ENCODE measurements at regions not wholly inside any gene's neighbourhood (a gene's known extent, or its start where the extent isn't known, plus 50 kb on each side); places are given as distances from the start of the nearest gene placed in this dataset.

DNA sequence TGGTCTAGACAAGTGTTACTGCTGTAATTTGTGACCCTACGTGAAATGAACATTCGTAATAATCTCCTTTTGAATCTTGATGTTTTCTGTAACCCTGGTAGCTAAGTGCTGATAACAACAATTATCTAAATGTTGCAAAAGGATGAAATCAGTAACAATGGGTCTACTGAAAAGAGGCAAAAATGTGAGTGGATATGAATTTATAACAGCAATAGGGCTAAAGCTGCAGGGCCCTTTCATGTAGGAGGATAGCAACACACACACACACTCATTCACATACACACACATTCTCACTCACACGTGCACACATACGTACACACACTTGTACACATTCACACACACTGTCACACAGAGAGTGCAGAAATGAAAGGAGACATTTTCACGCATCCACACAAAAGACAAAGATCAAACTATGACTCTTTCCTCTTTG lies 200.8 kb upstream of the NEBL start:
- H3K27ac ChIP-seq (ENCODE audit: low read depth, low read length), result no peak overlapping the region
- peaks cover 13% of the 10 kb centered on the region for H3K4me1 ChIP-seq (ENCODE audit: insufficient read depth, low read length)
- no peak overlapping the region for H3K4me3 ChIP-seq (ENCODE audit: low read length)
- no peaks in the 10 kb centered on the region for H3K36me3 ChIP-seq (ENCODE audit: insufficient read depth, low read length)
- WGBS, result 96% methylated on average over 5 of the region's 5 CpGs
- no peaks in the 10 kb centered on the region for H3K9me3 ChIP-seq (ENCODE audit: insufficient read depth, low read depth, low read length)
- no peak overlapping the region for H3K9ac ChIP-seq (ENCODE audit: low read depth, low read length)
- H3K27me3 ChIP-seq (ENCODE audit: insufficient read depth, low read length), result no peaks in the 10 kb centered on the region

DNA sequence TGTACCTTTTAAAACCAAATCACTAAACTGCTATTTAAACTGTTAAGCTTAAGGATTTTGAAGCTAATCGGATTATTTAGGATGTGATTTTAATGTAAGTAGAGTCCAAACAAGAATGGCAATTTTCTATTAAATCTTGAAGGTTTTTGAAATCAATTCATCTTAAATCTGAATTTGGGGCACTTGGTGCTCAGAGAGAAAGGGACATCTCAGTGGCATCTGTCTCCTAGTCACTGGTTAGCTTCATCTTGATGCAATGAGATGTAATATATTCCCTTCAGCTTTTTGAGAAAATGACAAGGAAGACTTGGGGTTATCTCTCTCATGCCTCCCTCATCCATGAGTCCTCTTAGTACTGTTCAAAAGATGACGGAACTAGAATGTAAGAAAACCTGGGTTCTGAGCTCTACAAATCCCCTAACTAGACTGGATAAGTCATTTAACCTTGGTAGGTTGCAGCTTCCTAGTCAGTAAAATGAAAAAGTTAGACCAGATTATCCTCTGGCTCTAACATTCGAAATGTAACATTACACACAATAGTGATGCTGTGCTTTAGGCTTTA lies 198.5 kb upstream of the NEBL start:
- no peaks in the 10 kb centered on the region for H3K36me3 ChIP-seq (ENCODE audit: insufficient read depth, low read length)
- peaks cover 13% of the 10 kb centered on the region for H3K4me1 ChIP-seq (ENCODE audit: insufficient read depth, low read length)
- no peaks in the 10 kb centered on the region for H3K9me3 ChIP-seq (ENCODE audit: insufficient read depth, low read depth, low read length)
- no peak overlapping the region for H3K9ac ChIP-seq (ENCODE audit: low read depth, low read length)
- no peaks in the 10 kb centered on the region for H3K27me3 ChIP-seq (ENCODE audit: insufficient read depth, low read length)
- WGBS, result 86% methylated on average over 2 of the region's 3 CpGs
- H3K4me3 ChIP-seq (ENCODE audit: low read length), result no peak overlapping the region
- no peak overlapping the region for H3K27ac ChIP-seq (ENCODE audit: low read depth, low read length)

DNA sequence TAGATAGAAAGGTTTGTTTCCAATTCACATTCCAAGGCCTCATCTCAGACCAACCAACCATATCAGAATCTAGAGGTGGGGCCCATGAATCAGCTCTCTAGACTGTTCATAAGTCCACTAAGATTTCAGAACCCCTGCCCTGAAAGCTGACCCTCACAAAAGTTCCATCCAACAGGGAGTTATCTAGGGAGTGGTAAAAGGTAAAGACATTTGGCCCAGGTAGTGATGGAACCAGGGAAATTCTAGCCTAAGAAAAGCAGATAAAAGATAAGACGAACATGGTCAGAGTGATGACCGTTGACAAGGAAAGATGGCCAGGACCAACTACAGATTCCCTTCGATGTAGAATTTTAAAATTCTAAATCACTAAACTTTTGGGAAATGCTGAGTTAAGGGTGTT lies 198.0 kb upstream of the NEBL start:
- H3K4me1 ChIP-seq (ENCODE audit: insufficient read depth, low read length), result peaks cover 13% of the 10 kb centered on the region
- no peaks in the 10 kb centered on the region for H3K9me3 ChIP-seq (ENCODE audit: insufficient read depth, low read depth, low read length)
- no peak overlapping the region for H3K9ac ChIP-seq (ENCODE audit: low read depth, low read length)
- 90% methylated on average over 3 of the region's 3 CpGs for WGBS
- H3K27me3 ChIP-seq (ENCODE audit: insufficient read depth, low read length), result no peaks in the 10 kb centered on the region
- no peak overlapping the region for H3K4me3 ChIP-seq (ENCODE audit: low read length)
- no peaks in the 10 kb centered on the region for H3K36me3 ChIP-seq (ENCODE audit: insufficient read depth, low read length)
- H3K27ac ChIP-seq (ENCODE audit: low read depth, low read length), result no peak overlapping the region

DNA sequence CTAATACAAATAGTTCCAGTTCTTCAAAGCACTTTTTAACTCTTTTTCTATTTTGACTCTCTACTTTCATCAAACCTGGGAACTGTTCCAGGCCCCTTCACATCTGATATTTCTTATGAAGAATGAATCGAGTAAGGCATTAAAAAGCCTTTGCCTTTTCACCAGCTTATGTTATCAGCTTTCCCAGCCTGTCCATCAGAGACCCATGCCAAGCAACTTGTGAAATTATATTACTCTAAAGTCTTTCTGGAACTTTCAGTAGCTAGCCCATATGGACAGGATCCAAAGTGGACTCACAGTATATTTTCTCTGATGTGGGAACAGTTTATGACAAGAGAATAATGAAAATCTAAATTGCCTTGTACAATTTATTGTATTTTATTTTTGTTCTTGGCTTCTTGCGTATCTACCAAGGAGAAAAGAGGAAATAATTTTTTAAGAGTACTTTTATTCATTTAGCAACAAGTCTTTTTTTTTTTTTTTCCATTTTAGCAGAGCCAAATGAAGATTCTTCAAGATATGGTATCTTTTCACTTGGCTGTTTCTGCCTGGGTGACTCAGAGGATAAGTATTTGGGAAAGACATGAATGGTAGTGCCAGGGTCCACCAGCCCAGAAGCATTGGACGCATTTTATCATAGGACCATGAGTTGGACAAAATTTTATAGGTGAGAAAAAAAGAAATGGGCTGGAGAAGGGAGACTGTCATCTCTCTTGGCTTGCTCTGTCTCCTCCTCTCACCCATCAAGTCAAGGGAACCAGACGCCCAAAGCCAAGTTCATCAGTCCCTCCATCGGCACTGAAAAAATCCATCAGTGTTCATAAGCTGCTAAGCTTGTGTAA lies 195.8 kb upstream of the NEBL start:
- no peaks in the 10 kb centered on the region for H3K27me3 ChIP-seq (ENCODE audit: insufficient read depth, low read length)
- no peak overlapping the region for H3K27ac ChIP-seq (ENCODE audit: low read depth, low read length)
- no peaks in the 10 kb centered on the region for H3K36me3 ChIP-seq (ENCODE audit: insufficient read depth, low read length)
- H3K9me3 ChIP-seq (ENCODE audit: insufficient read depth, low read depth, low read length), result no peaks in the 10 kb centered on the region
- H3K4me1 ChIP-seq (ENCODE audit: insufficient read depth, low read length), result peaks cover 7% of the 10 kb centered on the region; the same call in 1 of the 2 replicates
- no peak overlapping the region for H3K4me3 ChIP-seq (ENCODE audit: low read length)
- no peak overlapping the region for H3K9ac ChIP-seq (ENCODE audit: low read depth, low read length)
- WGBS, result 96% methylated on average over 4 of the region's 5 CpGs

DNA sequence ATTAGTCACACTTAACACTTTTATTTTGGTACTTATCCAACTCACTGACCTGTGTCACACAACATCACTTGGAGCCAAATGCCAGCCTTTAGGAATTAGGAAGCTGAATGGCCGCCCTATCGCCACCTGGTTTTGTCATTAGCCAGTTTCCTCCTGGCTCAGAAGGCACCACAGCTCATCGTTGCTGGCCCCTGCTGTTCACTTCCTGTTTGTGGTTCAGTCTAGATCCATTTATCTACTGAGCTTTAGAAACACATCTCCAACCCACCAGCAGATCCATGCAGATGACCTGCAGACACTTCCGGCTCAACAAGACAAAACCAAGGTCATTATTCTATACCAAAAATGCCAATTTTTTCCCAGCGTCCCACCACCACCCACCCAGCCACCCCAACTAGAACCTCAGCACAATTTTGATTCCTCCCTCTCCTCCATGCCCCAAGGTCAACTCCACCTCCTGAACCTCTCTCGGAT lies 193.5 kb upstream of the NEBL start:
- Histone ChIP-seq H3K4me1 (ENCODE audit: insufficient read depth, low read length) (peaks cover 6% of the 10 kb centered on the region; the same call in 1 of the 2 replicates), H3K36me3 (ENCODE audit: insufficient read depth, low read length) (no peaks in the 10 kb centered on the region), H3K9me3 (ENCODE audit: insufficient read depth, low read depth, low read length) (no peaks in the 10 kb centered on the region), H3K4me3 (ENCODE audit: low read length) (no peak overlapping the region), H3K9ac (ENCODE audit: low read depth, low read length) (no peak overlapping the region), H3K27ac (ENCODE audit: low read depth, low read length) (no peak overlapping the region), H3K27me3 (ENCODE audit: insufficient read depth, low read length) (no peaks in the 10 kb centered on the region)
- WGBS, result 89% methylated on average over 6 of the region's 6 CpGs

DNA sequence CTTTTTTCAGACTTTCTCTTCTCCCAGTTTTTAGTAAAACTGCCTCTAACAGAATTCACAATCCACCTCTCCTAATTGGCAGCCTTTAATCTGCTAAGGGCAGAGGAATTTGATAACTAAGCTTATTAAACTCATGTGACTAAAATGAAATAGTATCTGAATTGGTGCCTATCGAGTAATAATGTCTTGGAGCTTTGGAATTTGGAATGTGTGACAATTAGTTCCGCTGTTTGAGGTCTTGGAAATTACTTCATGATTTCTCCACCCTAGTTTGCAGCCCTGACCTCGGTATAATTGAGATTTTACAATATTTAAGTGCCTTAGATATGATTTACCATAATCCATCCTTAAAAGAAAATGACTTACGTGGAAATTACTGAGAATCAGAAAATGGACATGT lies 190.4 kb upstream of the NEBL start:
- 100% methylated on average over 3 of the region's 4 CpGs for WGBS
- Histone ChIP-seq H3K27me3 (ENCODE audit: insufficient read depth, low read length) (no peaks in the 10 kb centered on the region), H3K4me1 (ENCODE audit: insufficient read depth, low read length) (no peaks in the 10 kb centered on the region), H3K36me3 (ENCODE audit: insufficient read depth, low read length) (no peaks in the 10 kb centered on the region), H3K9me3 (ENCODE audit: insufficient read depth, low read depth, low read length) (no peaks in the 10 kb centered on the region), H3K4me3 (ENCODE audit: low read length) (no peak overlapping the region), H3K27ac (ENCODE audit: low read depth, low read length) (no peak overlapping the region), H3K9ac (ENCODE audit: low read depth, low read length) (no peak overlapping the region)

DNA sequence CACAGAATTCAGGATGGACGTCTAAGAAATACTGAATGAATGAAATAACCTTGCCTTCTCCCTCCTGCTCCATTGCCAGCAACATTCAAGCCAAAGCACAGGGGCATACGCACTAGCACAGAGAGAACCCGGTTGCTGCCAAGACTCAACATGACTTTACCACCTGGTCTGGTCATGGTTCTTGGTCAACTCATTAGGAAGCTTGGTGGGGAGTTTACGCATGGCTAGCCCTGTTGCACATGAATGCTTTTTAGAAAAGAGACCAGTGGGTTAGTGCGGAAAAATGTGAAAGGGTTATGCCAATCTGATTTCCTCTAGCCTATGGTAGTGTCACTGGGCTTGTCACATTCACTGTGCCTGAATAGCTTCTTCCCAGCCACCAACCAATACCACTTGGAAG lies 187.6 kb upstream of the NEBL start:
- no peaks in the 10 kb centered on the region for H3K27me3 ChIP-seq (ENCODE audit: insufficient read depth, low read length)
- H3K27ac ChIP-seq (ENCODE audit: low read depth, low read length), result no peak overlapping the region
- no peaks in the 10 kb centered on the region for H3K36me3 ChIP-seq (ENCODE audit: insufficient read depth, low read length)
- no peak overlapping the region for H3K9ac ChIP-seq (ENCODE audit: low read depth, low read length)
- H3K9me3 ChIP-seq (ENCODE audit: insufficient read depth, low read depth, low read length), result no peaks in the 10 kb centered on the region
- 97% methylated on average over 5 of the region's 5 CpGs for WGBS
- no peaks in the 10 kb centered on the region for H3K4me1 ChIP-seq (ENCODE audit: insufficient read depth, low read length)
- H3K4me3 ChIP-seq (ENCODE audit: low read length), result no peak overlapping the region

DNA sequence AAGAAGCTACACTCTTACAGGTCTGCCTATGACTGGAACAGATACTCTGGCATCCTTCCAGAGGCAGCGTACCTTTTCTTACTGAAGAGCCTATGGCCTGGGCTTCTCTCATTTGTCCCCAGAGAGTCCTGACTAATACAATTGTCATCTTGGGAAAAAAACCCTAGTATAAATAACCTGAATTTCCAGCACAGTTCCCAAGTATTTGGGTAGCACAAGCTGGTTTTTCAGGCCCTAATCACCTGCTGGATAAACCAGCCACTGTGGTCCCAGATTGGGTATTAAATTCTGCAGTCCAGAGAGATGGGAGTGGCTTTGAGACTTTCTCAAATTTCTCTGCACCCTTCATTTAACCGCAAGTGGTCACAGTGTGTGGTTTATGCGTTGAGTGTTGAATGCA lies 186.8 kb upstream of the NEBL start:
- Histone ChIP-seq H3K4me1 (ENCODE audit: insufficient read depth, low read length) (no peaks in the 10 kb centered on the region; the same call in 1 of the 2 replicates), H3K9me3 (ENCODE audit: insufficient read depth, low read depth, low read length) (no peaks in the 10 kb centered on the region), H3K27me3 (ENCODE audit: insufficient read depth, low read length) (no peaks in the 10 kb centered on the region), H3K36me3 (ENCODE audit: insufficient read depth, low read length) (no peaks in the 10 kb centered on the region), H3K27ac (ENCODE audit: low read depth, low read length) (no peak overlapping the region), H3K9ac (ENCODE audit: low read depth, low read length) (no peak overlapping the region), H3K4me3 (ENCODE audit: low read length) (no peak overlapping the region)
- WGBS, result 92% methylated on average over 3 of the region's 3 CpGs

DNA sequence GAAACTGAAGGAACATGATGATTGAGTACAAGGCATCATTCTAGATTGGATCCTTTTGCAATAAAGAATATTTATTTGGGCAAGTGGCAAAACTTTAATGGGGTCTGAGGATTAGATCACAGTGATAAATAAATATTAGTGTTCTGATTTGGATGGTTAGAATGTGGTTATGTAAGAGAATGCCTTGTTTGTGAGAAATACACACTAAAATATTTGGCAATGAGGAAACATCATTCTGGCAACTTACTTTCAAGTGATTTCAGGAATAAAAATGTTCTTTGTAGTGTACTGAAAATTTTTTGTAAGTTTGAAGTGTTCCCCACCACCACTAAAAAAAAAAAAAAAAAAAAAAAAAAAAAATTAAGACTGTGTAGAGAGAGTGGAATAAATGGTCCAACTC lies 185.1 kb upstream of the NEBL start:
- Histone ChIP-seq H3K9me3 (ENCODE audit: insufficient read depth, low read depth, low read length) (no peaks in the 10 kb centered on the region), H3K27me3 (ENCODE audit: insufficient read depth, low read length) (no peaks in the 10 kb centered on the region), H3K4me1 (ENCODE audit: insufficient read depth, low read length) (no peaks in the 10 kb centered on the region; the same call in 1 of the 2 replicates), H3K4me3 (ENCODE audit: low read length) (no peak overlapping the region), H3K9ac (ENCODE audit: low read depth, low read length) (no peak overlapping the region), H3K36me3 (ENCODE audit: insufficient read depth, low read length) (no peaks in the 10 kb centered on the region), H3K27ac (ENCODE audit: low read depth, low read length) (no peak overlapping the region)

DNA sequence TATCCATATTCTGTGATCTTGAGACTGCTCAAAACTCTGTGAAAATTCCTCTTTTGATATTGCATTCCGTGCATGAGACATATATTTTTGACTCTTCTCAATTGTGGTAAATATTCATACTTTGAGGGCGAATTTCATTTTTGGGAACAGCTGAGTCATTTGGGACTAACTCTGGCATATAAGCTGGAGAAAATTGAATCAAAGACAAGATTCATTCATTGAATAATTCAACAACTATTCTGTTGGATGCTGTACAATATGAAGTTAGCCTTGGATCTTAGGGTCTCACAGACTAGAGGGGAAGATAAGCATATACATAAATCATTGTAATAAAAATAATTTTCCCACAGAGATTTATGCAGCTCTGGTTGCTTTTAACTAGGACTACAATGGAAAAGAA lies 183.2 kb upstream of the NEBL start:
- no peak overlapping the region for H3K27ac ChIP-seq (ENCODE audit: low read depth, low read length)

DNA sequence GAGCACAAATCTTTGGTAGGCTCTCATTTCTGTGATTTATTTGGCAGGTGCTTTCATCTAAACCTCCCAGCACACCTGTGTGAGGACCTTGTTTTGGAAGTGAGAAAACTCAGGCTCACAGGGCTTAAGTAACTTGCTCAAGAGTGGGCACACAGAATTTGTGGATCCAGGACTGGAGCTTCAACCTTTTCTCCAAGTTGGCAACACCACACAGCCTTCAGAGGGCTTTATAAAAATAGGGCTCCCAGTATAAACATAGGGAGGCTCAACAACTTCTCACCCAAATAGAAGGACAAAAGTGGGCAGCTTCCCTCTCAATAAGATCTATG lies 182.2 kb upstream of the NEBL start:
- H3K9me3 ChIP-seq (ENCODE audit: insufficient read depth, low read depth, low read length), result no peaks in the 10 kb centered on the region
- H3K27ac ChIP-seq (ENCODE audit: low read depth, low read length), result no peak overlapping the region
- no peaks in the 10 kb centered on the region for H3K36me3 ChIP-seq (ENCODE audit: insufficient read depth, low read length)
- H3K4me1 ChIP-seq (ENCODE audit: insufficient read depth, low read length), result no peaks in the 10 kb centered on the region; the same call in 1 of the 2 replicates
- H3K9ac ChIP-seq (ENCODE audit: low read depth, low read length), result no peak overlapping the region
- no peak overlapping the region for H3K4me3 ChIP-seq (ENCODE audit: low read length)
- H3K27me3 ChIP-seq (ENCODE audit: insufficient read depth, low read length), result no peaks in the 10 kb centered on the region

More for the DNA sequence above, 183.2 kb upstream of the NEBL start:
- no peaks in the 10 kb centered on the region for H3K27me3 ChIP-seq (ENCODE audit: insufficient read depth, low read length)
- no peak overlapping the region for H3K9ac ChIP-seq (ENCODE audit: low read depth, low read length)
- 80% methylated on average over 2 of the region's 2 CpGs for WGBS
- no peaks in the 10 kb centered on the region for H3K36me3 ChIP-seq (ENCODE audit: insufficient read depth, low read length)
- H3K9me3 ChIP-seq (ENCODE audit: insufficient read depth, low read depth, low read length), result no peaks in the 10 kb centered on the region
- no peaks in the 10 kb centered on the region; the same call in 1 of the 2 replicates for H3K4me1 ChIP-seq (ENCODE audit: insufficient read depth, low read length)
- H3K4me3 ChIP-seq (ENCODE audit: low read length), result no peak overlapping the region

Data from HUES64 (cell line).